Lower leg skin (tissue), 4 donors: ENCODE measurements at regions not wholly inside any gene's neighbourhood (a gene's known extent, or its start where the extent isn't known, plus 50 kb on each side); places are given as distances from the start of the nearest gene placed in this dataset.
A peak's percentile ranks its signal among the peaks of the same experiment; 100 is the strongest.

Source experiments
- DNase-seq, 2 donors: peaks; one replicate each; pipeline ENCODE4 v3.0.0-alpha.2; 2019; ENCODE audit warnings: low spot score in 2 of 2
- H3K4me3 ChIP-seq: fragments of 200-600 bp; sonication (generic); 2 replicates; pipeline ENCODE4 v1.5.1; 2017; ENCODE audit warnings: mild to moderate bottlenecking, low read depth; ENCODE audit not compliant: poor library complexity, severe bottlenecking
- CTCF ChIP-seq, 3 donors: fragments of 450-650 bp; IDR thresholded peaks; one replicate each; pipeline ENCODE4 v1.5.1; 2016; ENCODE audit warnings: antibody characterized with exemption in 3 of 3, mild to moderate bottlenecking in 3 of 3, moderate library complexity in 2 of 3
- POLR2A ChIP-seq, 2 donors: fragments of 450-650 bp; IDR thresholded peaks; one replicate each; pipeline ENCODE4 v1.6.1; 2016 to 2017; ENCODE audit warnings: antibody characterized with exemption in 2 of 2, mild to moderate bottlenecking in 1 of 2, moderate library complexity in 1 of 2
- WGBS, 2 donors: methylation state at CpG; one replicate each; pipeline ENCODE4 v1.1.5; 2018; 5-methylcytosine and 5-hydroxymethylcytosine counted together
- intact Hi-C: fragments of 100-400 bp; cut with DNase I; formaldehyde crosslinking; loops from one replicate; pipeline ENCODE4 v1.15.0; 2023; ENCODE audit warnings: low total_unique reads

GRCh38 chr10:130233426-130233825, 97.2 kb downstream of the GLRX3 start:
- no peak overlapping the region for H3K4me3 ChIP-seq
- intact Hi-C loops: no loop called here
- TF ChIP-seq CTCF (IDR thresholded peaks at IDR 0.05) (no peak), POLR2A (IDR thresholded peaks at IDR 0.05) (no peak)
- 67 to 72% methylated on average over 8 of the region's 8 CpGs for WGBS, 2 donors
- DNase-seq: peak in 1 of 2 donors; percentile 71

- H3K4me3 ChIP-seq: no peak overlapping the region
- TF ChIP-seq POLR2A (IDR thresholded peaks at IDR 0.05) (no peak), CTCF (IDR thresholded peaks at IDR 0.05) (no peak)
- peak in 1 of 2 donors; percentile 75 for DNase-seq
- intact Hi-C loops: no loop called here
- 82 to 84% methylated on average over 10 of the region's 10 CpGs for WGBS, 2 donors
Measured at GRCh38 chr10:130234171-130234965, 98.2 kb downstream of the GLRX3 start.

GRCh38 chr10:130236711-130237110, 100.5 kb downstream of the GLRX3 start:
- intact Hi-C loops: no loop called here
- WGBS, 2 donors: 25 to 81% methylated on average over 1 of the region's 1 CpG
- DNase-seq: peak in 1 of 2 donors; percentile 28
- TF ChIP-seq POLR2A (IDR thresholded peaks at IDR 0.05): no peak
- TF ChIP-seq CTCF (IDR thresholded peaks at IDR 0.05): no peak
- H3K4me3 ChIP-seq: no peak overlapping the region

GRCh38 chr10:130240409-130240808, 104.2 kb downstream of the GLRX3 start:
- intact Hi-C loops: no loop called here
- H3K4me3 ChIP-seq: no peak overlapping the region
- no peak for TF ChIP-seq POLR2A (IDR thresholded peaks at IDR 0.05)
- no peak for TF ChIP-seq CTCF (IDR thresholded peaks at IDR 0.05)
- WGBS, 2 donors: 94 to 97% methylated on average over 2 of the region's 2 CpGs
- no peak for DNase-seq

GRCh38 chr10:130242513-130242912, 106.3 kb downstream of the GLRX3 start:
- intact Hi-C loops: no loop called here
- DNase-seq: peak in 1 of 2 donors; percentile 34
- H3K4me3 ChIP-seq: no peak overlapping the region
- WGBS, 2 donors: 28 to 31% methylated on average over 3 of the region's 3 CpGs
- TF ChIP-seq CTCF (IDR thresholded peaks at IDR 0.05): no peak
- TF ChIP-seq POLR2A (IDR thresholded peaks at IDR 0.05): no peak

- no peak for DNase-seq
- intact Hi-C loops: no loop called here
- H3K4me3 ChIP-seq: no peak overlapping the region
- no peak for TF ChIP-seq CTCF (IDR thresholded peaks at IDR 0.05)
- TF ChIP-seq POLR2A (IDR thresholded peaks at IDR 0.05): no peak
- 67 to 76% methylated on average over 3 of the region's 3 CpGs for WGBS, 2 donors
Measured at GRCh38 chr10:130243015-130243414, 106.8 kb downstream of the GLRX3 start.
